ENCODE measurements at regions not wholly inside any gene's neighbourhood (a gene's known extent, or its start where the extent isn't known, plus 50 kb on each side); places are given as distances from the start of the nearest gene placed in this dataset.
"Not testable (repeated sequence)": the region's sequence is repeated elsewhere in the genome, so short reads cannot be mapped to it uniquely, and the experiment has no call there.

GRCh38 chr21:27317601-27318000 lies 350.7 kb upstream of the ADAMTS5 start:
- not testable (repeated sequence) for DNase-seq (ENCODE audit: low read depth)

- DNase-seq (ENCODE audit: low read depth), result no peak
Observed at GRCh38 chr21:27315373-27315772, 348.5 kb upstream of the ADAMTS5 start.

GRCh38 chr21:27314131-27314530 lies 347.2 kb upstream of the ADAMTS5 start:
- no peak for DNase-seq (ENCODE audit: low read depth)

GRCh38 chr21:27306791-27307775 lies 340.2 kb upstream of the ADAMTS5 start:
- no peak for DNase-seq (ENCODE audit: low read depth)

GRCh38 chr21:27306206-27306605 lies 339.3 kb upstream of the ADAMTS5 start:
- DNase-seq (ENCODE audit: low read depth), result no peak

GRCh38 chr21:27301220-27301619 lies 334.3 kb upstream of the ADAMTS5 start:
- DNase-seq (ENCODE audit: low read depth), result no peak

GRCh38 chr21:27300770-27301169 lies 333.9 kb upstream of the ADAMTS5 start:
- DNase-seq (ENCODE audit: low read depth), result no peak

- no peak for DNase-seq (ENCODE audit: low read depth)
Observed at GRCh38 chr21:27298465-27298864, 331.6 kb upstream of the ADAMTS5 start.

GRCh38 chr21:27293239-27293638 lies 326.4 kb upstream of the ADAMTS5 start:
- no peak for DNase-seq (ENCODE audit: low read depth)

- DNase-seq (ENCODE audit: low read depth), result no peak
Observed at GRCh38 chr21:27292783-27293182, 325.9 kb upstream of the ADAMTS5 start.

GRCh38 chr21:27292229-27292628 lies 325.3 kb upstream of the ADAMTS5 start:
- DNase-seq (ENCODE audit: low read depth), result no peak

- DNase-seq (ENCODE audit: low read depth), result no peak
Observed at GRCh38 chr21:27291006-27291405, 324.1 kb upstream of the ADAMTS5 start.

- DNase-seq (ENCODE audit: low read depth), result no peak
Observed at GRCh38 chr21:27290028-27290427, 323.1 kb upstream of the ADAMTS5 start.

GRCh38 chr21:27286760-27287159 lies 319.9 kb upstream of the ADAMTS5 start:
- DNase-seq (ENCODE audit: low read depth), result no peak

- DNase-seq (ENCODE audit: low read depth), result no peak
Observed at GRCh38 chr21:27277110-27277509, 310.2 kb upstream of the ADAMTS5 start.

- DNase-seq (ENCODE audit: low read depth), result no peak
Observed at GRCh38 chr21:27275294-27275927, 308.5 kb upstream of the ADAMTS5 start.

- DNase-seq (ENCODE audit: low read depth), result no peak
Observed at GRCh38 chr21:27269644-27270043, 302.8 kb upstream of the ADAMTS5 start.

GRCh38 chr21:27268290-27268689 lies 301.4 kb upstream of the ADAMTS5 start:
- DNase-seq (ENCODE audit: low read depth), result no peak

- no peak for DNase-seq (ENCODE audit: low read depth)
Observed at GRCh38 chr21:27265949-27266348, 299.1 kb upstream of the ADAMTS5 start.

GRCh38 chr21:27265492-27265891 lies 298.6 kb upstream of the ADAMTS5 start:
- no peak for DNase-seq (ENCODE audit: low read depth)

- DNase-seq (ENCODE audit: low read depth), result no peak
Observed at GRCh38 chr21:27261676-27262075, 294.8 kb upstream of the ADAMTS5 start.

GRCh38 chr21:27260728-27261127 lies 293.8 kb upstream of the ADAMTS5 start:
- no peak for DNase-seq (ENCODE audit: low read depth)

- no peak for DNase-seq (ENCODE audit: low read depth)
Observed at GRCh38 chr21:27258742-27259448, 292.0 kb upstream of the ADAMTS5 start.
